ENCODE measurements at regions not wholly inside any gene's neighbourhood (a gene's known extent, or its start where the extent isn't known, plus 50 kb on each side); places are given as distances from the start of the nearest gene placed in this dataset.
"Not testable (repeated sequence)": the region's sequence is repeated elsewhere in the genome, so short reads cannot be mapped to it uniquely, and the experiment has no call there.

- DNase-seq (ENCODE audit: low read depth), result peak; percentile 93
- H3K4me3 ChIP-seq (ENCODE audit: low read depth, low read length), result no peak overlapping the region
Observed at GRCh38 chr17:71438631-71439146, 682.1 kb upstream of the SOX9 start.

DNA sequence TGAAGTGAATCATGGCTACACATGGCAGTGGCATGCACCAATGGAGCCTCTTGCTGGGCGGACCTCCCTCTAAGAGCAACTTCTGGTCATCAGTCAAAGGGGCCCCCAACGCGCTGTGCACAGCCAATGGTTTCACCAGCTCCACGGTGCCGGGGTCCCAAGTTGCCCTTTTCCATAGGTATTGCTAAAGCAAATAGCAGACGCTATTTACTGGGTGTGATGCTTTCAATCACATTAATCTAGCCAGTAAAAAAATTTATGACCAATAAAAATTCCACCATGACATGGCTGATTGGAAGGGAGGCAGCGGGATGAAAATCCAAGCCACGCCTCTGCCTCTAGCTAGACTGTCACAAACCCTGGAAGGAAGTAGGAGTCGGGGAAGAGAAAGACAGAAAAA lies 680.3 kb upstream of the SOX9 start:
- DNase-seq (ENCODE audit: low read depth), result peak; percentile 45

More at GRCh38 chr17:71438631-71439146, 682.1 kb upstream of the SOX9 start:
- TF ChIP-seq CTCF (IDR thresholded peaks at IDR 0.05; ENCODE audit: insufficient read depth, low read depth, low read length), result no peak

DNA sequence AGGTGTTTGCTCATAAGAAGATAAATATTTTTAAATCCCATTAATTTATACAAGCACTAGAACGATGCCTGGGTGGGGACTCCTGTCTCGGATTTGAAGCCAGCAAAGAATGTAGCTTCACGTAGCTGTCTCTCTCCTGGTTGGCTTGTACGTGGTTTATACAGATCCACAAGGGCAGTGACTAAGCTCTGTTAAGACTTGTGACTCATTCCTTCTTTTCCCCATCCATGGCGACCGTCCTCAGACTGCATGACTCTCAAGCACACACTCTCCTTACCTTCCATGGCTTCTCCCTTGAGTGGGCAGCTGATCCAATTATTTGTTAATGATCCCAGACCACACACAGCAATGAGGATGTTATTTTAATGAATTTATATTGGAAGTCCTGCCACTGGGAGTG lies 679.7 kb upstream of the SOX9 start:
- TF ChIP-seq CTCF (IDR thresholded peaks at IDR 0.05; ENCODE audit: insufficient read depth, low read depth, low read length), result no peak

More for the DNA sequence above, 680.3 kb upstream of the SOX9 start:
- no peak for TF ChIP-seq CTCF (IDR thresholded peaks at IDR 0.05; ENCODE audit: insufficient read depth, low read depth, low read length)
- H3K4me3 ChIP-seq (ENCODE audit: low read depth, low read length), result no peak overlapping the region

DNA sequence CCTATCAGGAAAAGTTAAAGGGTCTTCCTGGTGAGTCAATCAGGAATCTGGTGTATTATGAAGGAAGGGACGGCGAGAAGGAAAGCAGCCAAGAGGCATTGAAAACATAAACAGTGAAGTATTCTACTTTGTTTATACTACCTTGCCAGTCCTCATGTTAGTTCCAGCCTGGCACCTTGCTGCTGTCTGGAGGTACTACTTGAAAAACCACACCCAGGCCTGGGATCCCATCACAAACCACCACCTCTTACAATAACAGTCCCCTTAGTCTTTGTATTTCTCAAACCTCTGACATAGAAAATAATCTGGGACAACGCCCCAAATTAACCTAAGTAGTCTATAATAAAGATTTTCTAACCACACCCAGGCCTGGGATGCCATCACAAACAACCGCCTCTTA lies 676.7 kb upstream of the SOX9 start:
- DNase-seq (ENCODE audit: low read depth), result no peak

More for the DNA sequence above, 679.7 kb upstream of the SOX9 start:
- no peak overlapping the region for H3K4me3 ChIP-seq (ENCODE audit: low read depth, low read length)
- peak; percentile 73 for DNase-seq (ENCODE audit: low read depth)

GRCh38 chr17:71446645-71447437 lies 674.0 kb upstream of the SOX9 start:
- H3K4me3 ChIP-seq (ENCODE audit: low read depth, low read length), result no peak overlapping the region
- DNase-seq (ENCODE audit: low read depth), result no peak
- TF ChIP-seq CTCF (IDR thresholded peaks at IDR 0.05; ENCODE audit: insufficient read depth, low read depth, low read length), result no peak

More for the DNA sequence above, 676.7 kb upstream of the SOX9 start:
- no peak for TF ChIP-seq CTCF (IDR thresholded peaks at IDR 0.05; ENCODE audit: insufficient read depth, low read depth, low read length)
- H3K4me3 ChIP-seq (ENCODE audit: low read depth, low read length), result no peak overlapping the region

- DNase-seq (ENCODE audit: low read depth), result no peak
- TF ChIP-seq CTCF (IDR thresholded peaks at IDR 0.05; ENCODE audit: insufficient read depth, low read depth, low read length), result no peak
- no peak overlapping the region for H3K4me3 ChIP-seq (ENCODE audit: low read depth, low read length)
Observed at GRCh38 chr17:71447644-71448043, 673.2 kb upstream of the SOX9 start.

- DNase-seq (ENCODE audit: low read depth); H3K4me3 ChIP-seq (ENCODE audit: low read depth, low read length): not testable (repeated sequence)
Observed at GRCh38 chr17:71450657-71451056, 670.2 kb upstream of the SOX9 start.

All from fibroblast of villous mesenchyme (primary cell).